ENCODE measurements at regions not wholly inside any gene's neighbourhood (a gene's known extent, or its start where the extent isn't known, plus 50 kb on each side); places are given as distances from the start of the nearest gene placed in this dataset.

GRCh38 chr13:106433066-106433465, 102.4 kb downstream of the EFNB2 start:
- DNase-seq (ENCODE audit: low read depth, low spot score) = no peak

- DNase-seq (ENCODE audit: low read depth, low spot score) = no peak
Observed at GRCh38 chr13:106432636-106433035, 102.8 kb downstream of the EFNB2 start.

GRCh38 chr13:106426909-106427308, 108.6 kb downstream of the EFNB2 start:
- DNase-seq (ENCODE audit: low read depth, low spot score) = no peak

- DNase-seq (ENCODE audit: low read depth, low spot score) = no peak
Observed at GRCh38 chr13:106425661-106426060, 109.8 kb downstream of the EFNB2 start.

DNA sequence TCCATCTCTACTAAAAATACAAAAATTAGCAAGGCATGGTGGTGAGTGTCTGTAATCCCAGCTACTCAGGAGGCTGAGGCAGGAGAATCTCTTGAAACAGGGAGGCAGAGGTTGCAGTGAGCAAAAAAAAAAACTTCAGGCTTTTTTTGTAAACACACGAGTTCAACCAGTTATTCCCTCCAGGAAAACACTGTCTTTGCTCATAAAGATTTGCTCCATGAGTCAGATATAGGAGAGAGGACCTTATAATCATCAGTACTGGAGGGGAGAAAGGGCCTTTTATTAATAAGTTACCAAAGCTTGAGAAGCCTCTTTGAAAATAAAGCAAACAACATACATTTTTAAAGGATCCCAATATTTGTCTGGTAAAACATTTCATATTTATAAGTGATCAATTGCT, 110.7 kb downstream of the EFNB2 start:
- DNase-seq (ENCODE audit: low read depth, low spot score) = no peak

DNA sequence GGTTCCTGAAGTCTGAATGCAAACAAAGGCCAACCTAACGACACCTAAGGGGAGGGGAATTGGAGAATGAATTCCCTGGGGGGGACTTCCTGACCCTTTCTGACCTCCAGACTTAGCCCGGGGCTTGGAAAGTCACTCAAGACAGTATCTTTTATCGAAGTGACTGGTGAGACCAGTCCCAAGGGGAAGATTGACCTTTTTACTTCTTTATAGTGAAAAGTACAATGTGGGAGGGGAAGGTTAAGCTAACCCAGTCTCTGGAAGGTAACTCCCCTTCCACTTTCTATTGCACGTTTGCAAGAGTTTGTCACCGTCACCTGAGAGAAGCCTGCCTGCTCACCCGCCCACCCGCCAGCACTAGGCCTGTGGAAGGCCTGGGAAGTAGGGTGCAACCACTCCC, 111.9 kb downstream of the EFNB2 start:
- DNase-seq (ENCODE audit: low read depth, low spot score) = no peak

DNA sequence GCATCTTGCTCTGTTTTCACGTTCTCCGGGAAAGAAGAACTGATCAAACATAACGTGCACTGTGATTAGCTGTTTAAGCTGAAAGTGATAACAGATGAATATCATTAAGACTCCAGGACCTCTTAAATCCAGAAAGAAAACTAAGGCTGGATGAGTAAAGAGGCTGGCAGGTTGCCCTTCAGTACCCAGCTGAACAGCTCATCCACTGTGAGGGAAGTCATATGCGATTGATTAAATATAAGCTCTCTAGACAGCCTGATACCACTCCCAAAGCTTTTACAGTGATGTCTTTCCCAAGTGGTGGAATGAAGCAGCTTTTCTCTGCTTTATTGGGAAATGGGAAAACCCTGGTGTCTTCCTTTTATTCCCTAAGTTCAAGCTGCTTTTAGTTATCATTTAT, 116.9 kb downstream of the EFNB2 start:
- peak; percentile 62 for DNase-seq (ENCODE audit: low read depth, low spot score)

- no peak for DNase-seq (ENCODE audit: low read depth, low spot score)
Observed at GRCh38 chr13:106417467-106418110, 117.9 kb downstream of the EFNB2 start.

GRCh38 chr13:106416645-106417044, 118.8 kb downstream of the EFNB2 start:
- DNase-seq (ENCODE audit: low read depth, low spot score) = no peak

DNA sequence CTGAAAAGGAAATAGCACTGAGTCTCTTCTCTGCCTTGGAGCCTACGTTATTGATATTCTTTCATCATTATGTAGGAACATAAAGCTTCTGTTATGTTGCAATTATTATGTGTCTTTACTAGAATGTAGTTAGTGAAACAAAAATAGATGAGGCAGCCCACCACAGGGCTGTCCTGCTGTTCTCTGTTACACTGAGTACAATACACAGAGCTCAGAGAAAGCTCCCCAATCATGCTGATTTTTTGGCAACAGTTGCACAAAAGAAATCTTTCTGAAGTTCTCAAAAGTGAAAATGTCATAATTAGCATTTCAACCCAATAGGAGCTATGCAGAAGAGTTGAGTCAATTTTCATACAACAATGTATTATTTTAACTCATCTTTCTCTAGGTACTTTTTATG, 119.5 kb downstream of the EFNB2 start:
- DNase-seq (ENCODE audit: low read depth, low spot score) = no peak

DNA sequence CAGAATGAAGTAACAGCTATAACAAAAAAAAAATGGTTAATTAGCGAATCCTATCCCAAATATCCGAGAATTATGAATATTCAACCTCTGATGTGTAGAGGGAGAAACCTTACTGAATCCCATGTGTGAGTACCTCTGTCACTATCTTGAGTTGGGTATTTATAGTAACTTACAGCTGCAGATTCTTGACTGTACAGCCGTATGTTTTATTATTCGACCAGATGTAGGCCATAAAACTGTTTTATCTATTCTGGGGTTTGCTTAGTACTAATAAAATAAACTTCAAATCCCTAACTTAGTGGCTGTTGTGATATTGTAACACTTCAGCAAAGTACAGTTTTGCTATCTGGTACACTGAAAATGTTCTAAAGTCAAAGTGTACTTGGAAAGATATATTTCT, 120.0 kb downstream of the EFNB2 start:
- no peak for DNase-seq (ENCODE audit: low read depth, low spot score)

GRCh38 chr13:106407338-106407737, 128.1 kb downstream of the EFNB2 start:
- DNase-seq (ENCODE audit: low read depth, low spot score) = peak; percentile 36

DNA sequence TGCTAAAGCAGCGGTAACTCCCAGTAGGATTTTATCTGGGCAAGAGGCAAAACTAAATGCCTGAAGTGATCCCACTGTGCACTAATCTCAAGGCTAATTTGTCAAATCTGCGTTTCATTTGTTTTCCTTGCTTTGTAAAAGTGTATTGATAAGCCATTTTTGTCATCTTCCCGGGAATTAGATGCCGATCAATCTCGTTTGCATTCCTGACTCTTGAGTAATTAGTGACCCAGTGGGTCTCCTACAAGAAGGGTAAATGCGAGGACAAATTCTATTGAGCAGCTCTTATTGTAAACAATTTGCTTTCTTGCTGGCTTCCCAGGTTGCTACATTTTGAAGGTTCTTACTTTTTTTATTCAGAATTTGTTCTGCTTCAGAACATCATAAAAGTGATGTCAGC, 129.7 kb downstream of the EFNB2 start:
- DNase-seq (ENCODE audit: low read depth, low spot score) = no peak

DNA sequence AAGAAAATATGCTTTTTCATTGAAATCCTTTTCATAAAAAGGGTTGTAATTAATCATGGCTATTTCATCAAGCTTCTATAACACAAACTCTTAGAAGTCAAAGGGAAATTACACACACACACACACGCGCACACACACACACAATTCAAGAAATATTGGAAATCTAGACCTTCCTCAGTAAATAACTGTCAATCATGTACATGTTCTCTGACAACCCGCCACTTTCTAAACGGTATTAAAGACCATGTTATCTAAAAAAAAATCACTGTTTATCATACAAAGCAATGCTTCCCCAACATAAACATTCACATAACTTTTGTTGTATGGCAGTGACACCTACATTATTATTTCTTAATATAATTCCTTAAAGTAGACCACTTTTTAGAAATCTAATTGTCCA, 132.2 kb downstream of the EFNB2 start:
- no peak for DNase-seq (ENCODE audit: low read depth, low spot score)

GRCh38 chr13:106402866-106403265, 132.6 kb downstream of the EFNB2 start:
- DNase-seq (ENCODE audit: low read depth, low spot score) = no peak

- no peak for DNase-seq (ENCODE audit: low read depth, low spot score)
Observed at GRCh38 chr13:106401081-106401480, 134.4 kb downstream of the EFNB2 start.

DNA sequence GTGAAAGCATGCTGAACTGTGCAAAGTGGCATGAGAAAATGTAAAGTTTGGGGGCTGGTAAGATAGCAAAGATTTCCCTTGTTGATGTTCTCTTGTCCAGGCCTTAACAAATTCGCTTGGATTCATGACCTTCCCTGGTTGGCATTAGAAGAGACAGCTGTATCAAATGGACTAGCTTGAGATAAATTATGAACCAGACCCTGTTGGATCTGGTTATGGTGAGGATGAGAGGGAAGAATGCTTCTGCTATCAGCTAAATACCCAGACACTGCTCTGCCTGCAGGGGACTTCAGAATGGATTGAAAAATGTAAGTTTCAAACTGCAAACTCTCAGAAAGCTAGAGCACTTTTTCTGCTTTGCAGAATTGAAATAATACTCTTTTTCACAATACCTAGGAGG, 135.2 kb downstream of the EFNB2 start:
- DNase-seq (ENCODE audit: low read depth, low spot score) = no peak

DNA sequence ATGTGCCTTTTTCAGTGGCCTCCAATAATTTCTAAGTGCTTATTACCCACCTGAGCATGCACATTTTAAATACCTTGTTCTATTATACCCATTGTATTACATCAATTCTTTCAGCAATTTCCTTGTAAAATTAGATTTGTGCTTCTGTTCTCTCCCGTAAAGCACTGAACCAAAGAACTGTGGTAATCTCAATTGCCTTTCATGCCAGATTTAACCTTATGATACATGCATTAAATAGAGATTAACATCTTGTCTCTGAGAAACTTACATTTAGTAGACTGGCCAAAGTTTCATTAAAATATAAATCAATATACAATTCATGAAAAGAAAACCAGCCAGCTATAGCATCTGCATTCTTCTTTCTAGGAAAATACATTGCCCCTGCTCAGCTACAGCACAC, 137.2 kb downstream of the EFNB2 start:
- DNase-seq (ENCODE audit: low read depth, low spot score) = no peak

- no peak for DNase-seq (ENCODE audit: low read depth, low spot score)
Observed at GRCh38 chr13:106393776-106394175, 141.7 kb downstream of the EFNB2 start.

GRCh38 chr13:106391681-106392080, 143.8 kb downstream of the EFNB2 start:
- no peak for DNase-seq (ENCODE audit: low read depth, low spot score)

DNA sequence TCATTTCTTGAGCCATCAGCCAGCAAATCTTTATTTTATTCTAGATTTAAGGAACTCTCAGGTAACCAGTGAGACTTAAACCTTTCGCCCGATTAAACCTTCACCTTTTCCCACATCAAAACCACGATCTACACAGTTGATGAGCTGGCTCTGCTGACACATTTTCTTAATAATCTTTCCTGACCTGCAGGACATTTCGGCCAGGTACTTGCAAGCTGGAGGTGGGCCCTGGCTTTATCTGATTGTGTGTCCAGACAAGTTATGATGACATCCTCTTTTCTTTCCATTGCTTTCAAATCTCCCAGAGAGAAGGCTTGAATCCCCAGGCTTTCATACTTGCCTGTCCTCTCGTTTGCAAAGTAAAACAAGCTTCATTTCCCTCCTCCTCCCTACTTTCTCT, 144.2 kb downstream of the EFNB2 start:
- DNase-seq (ENCODE audit: low read depth, low spot score) = no peak

DNA sequence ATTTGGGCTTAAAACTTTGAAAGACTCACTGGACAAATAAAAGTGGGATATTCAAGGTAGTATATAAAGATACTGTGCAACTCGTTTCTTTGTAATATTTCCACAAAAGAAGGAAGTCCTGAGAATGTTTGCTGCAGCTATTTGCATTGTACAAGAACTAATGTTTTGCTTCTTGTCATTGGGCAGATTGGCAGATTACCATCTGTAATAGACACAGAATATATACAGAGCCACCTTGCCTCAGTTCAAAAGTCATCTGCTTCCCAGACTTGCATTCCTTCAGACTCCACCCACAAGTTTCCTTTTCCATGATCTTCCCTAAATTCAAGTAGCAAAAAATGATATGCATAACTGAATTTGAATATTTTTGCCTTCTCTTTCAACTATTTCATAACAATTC, 145.1 kb downstream of the EFNB2 start:
- no peak for DNase-seq (ENCODE audit: low read depth, low spot score)

DNA sequence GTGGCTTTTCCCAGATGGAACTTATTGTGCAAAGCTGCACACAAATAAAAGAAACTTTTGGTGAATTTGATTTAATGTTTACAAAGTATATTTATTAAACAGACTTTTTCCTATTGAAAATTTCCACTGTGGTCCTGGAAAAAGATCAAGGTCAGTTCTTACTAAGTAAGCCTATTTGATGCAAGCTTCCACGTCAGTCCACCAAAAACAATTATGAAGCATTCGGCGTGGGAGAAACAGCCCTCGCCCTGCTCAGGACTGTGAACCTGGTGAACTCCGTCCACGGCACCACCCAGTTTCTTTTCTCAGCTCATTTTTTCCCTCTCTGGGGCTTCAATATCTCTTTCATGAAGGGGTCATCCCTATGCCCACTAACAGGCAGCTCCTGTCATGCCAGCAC, 149.8 kb downstream of the EFNB2 start:
- DNase-seq (ENCODE audit: low read depth, low spot score) = no peak

- no peak for DNase-seq (ENCODE audit: low read depth, low spot score)
Observed at GRCh38 chr13:106384516-106384915, 150.9 kb downstream of the EFNB2 start.
